SK-N-SH treated with all-trans-retinoic acid at 6 μM for 48 hours (cell line): ENCODE measurements at regions not wholly inside any gene's neighbourhood (a gene's known extent, or its start where the extent isn't known, plus 50 kb on each side); places are given as distances from the start of the nearest gene placed in this dataset.

Source experiments
- ATAC-seq: fragments of 200-7000 bp; cut with Tn5 transposase; 3 replicates; pipeline ENCODE4 v1.9.1; 2020; ENCODE audit warnings: mild to moderate bottlenecking, moderate library complexity
- ARNTL ChIP-seq: fragments of 450-650 bp; formaldehyde crosslinking; IDR thresholded peaks from 2 replicates; pipeline ENCODE4 v1.5.0; 2020; ENCODE audit warnings: low read depth, mild to moderate bottlenecking, moderate library complexity, borderline replicate concordance
- BACH2 ChIP-seq: fragments of 250-450 bp; sonication (Bioruptor Pico); IDR thresholded peaks from 2 replicates; pipeline ENCODE4 v1.9.0; 2021; ENCODE audit warnings: mild to moderate bottlenecking, borderline replicate concordance
- CREB5 ChIP-seq: fragments of 250-450 bp; sonication (Bioruptor Pico); IDR thresholded peaks from 2 replicates; pipeline ENCODE4 v1.5.1; 2020; ENCODE audit warnings: low read depth, mild to moderate bottlenecking, moderate library complexity
- CSRNP3 ChIP-seq: fragments of 250-450 bp; sonication (Bioruptor Pico); IDR thresholded peaks from 2 replicates; pipeline ENCODE4 v1.5.1; 2021; ENCODE audit warnings: mild to moderate bottlenecking, moderate library complexity
- ESRRG ChIP-seq: fragments of 250-450 bp; sonication (Bioruptor Pico); IDR thresholded peaks from 2 replicates; pipeline ENCODE4 v1.6.1; 2021; ENCODE audit warnings: mild to moderate bottlenecking
- GLIS3 ChIP-seq: fragments of 250-450 bp; sonication (Bioruptor Pico); IDR thresholded peaks from 2 replicates; pipeline ENCODE4 v1.5.0; 2020; ENCODE audit warnings: mild to moderate bottlenecking, moderate library complexity
- ISL1 ChIP-seq: fragments of 250-450 bp; sonication (Bioruptor Pico); IDR thresholded peaks from 2 replicates; pipeline ENCODE4 v2.1.2; 2022; ENCODE audit warnings: mild to moderate bottlenecking, moderate library complexity
- PATZ1 ChIP-seq: fragments of 250-450 bp; sonication (Bioruptor Pico); IDR thresholded peaks from 2 replicates; pipeline ENCODE4 v1.8.0; 2020; ENCODE audit warnings: mild to moderate bottlenecking, moderate library complexity, borderline replicate concordance
- POU6F1 ChIP-seq: fragments of 250-450 bp; sonication (Bioruptor Pico); IDR thresholded peaks from 2 replicates; pipeline ENCODE4 v1.8.0; 2021; ENCODE audit warnings: low read depth, mild to moderate bottlenecking, moderate library complexity, borderline replicate concordance
- RARB ChIP-seq: fragments of 250-450 bp; sonication (Bioruptor Pico); IDR thresholded peaks from 2 replicates; pipeline ENCODE4 v1.8.0; 2021; ENCODE audit warnings: mild to moderate bottlenecking, moderate library complexity
- SNAI2 ChIP-seq: fragments of 250-450 bp; sonication (Bioruptor Pico); IDR thresholded peaks from 2 replicates; pipeline ENCODE4 v1.5.0; 2020; ENCODE audit warnings: mild to moderate bottlenecking, moderate library complexity
- TSHZ2 ChIP-seq: fragments of 250-450 bp; sonication (Bioruptor Pico); IDR thresholded peaks from 2 replicates; pipeline ENCODE4 v1.5.0; 2020; ENCODE audit warnings: mild to moderate bottlenecking, moderate library complexity
- ZC3H10 ChIP-seq: fragments of 250-450 bp; sonication (Bioruptor Pico); IDR thresholded peaks from 2 replicates; pipeline ENCODE4 v1.5.1; 2021; ENCODE audit warnings: mild to moderate bottlenecking, moderate library complexity
- ZFP30 ChIP-seq: fragments of 450-650 bp; formaldehyde crosslinking; IDR thresholded peaks from 2 replicates; pipeline ENCODE4 v1.5.0; 2022; ENCODE audit warnings: mild to moderate bottlenecking, moderate library complexity
- ZNF565 ChIP-seq: fragments of 450-650 bp; formaldehyde crosslinking; conservative IDR thresholded peaks from 2 replicates; pipeline ENCODE4 v1.5.0; 2020; ENCODE audit warnings: low read depth, mild to moderate bottlenecking, moderate library complexity
- ZNF70 ChIP-seq: fragments of 450-650 bp; formaldehyde crosslinking; IDR thresholded peaks from 2 replicates; pipeline ENCODE4 v1.5.0; 2020; ENCODE audit warnings: mild to moderate bottlenecking, moderate library complexity
- ZNF8 ChIP-seq: fragments of 450-650 bp; formaldehyde crosslinking; IDR thresholded peaks from 2 replicates; pipeline ENCODE4 v1.5.0; 2020; ENCODE audit warnings: mild to moderate bottlenecking, moderate library complexity

- no peak for ATAC-seq
- TF ChIP-seq CSRNP3 (CRISPR knock-in tag) (no peak), ARNTL (CRISPR knock-in tag) (no peak), BACH2 (CRISPR knock-in tag) (no peak), GLIS3 (CRISPR knock-in tag) (no peak), PATZ1 (CRISPR knock-in tag) (no peak), ZC3H10 (CRISPR knock-in tag) (no peak), SNAI2 (CRISPR knock-in tag) (no peak), RARB (CRISPR knock-in tag) (no peak), ZNF565 (no peak)
These were observed 192.1 kb downstream of the PPARGC1A start for GRCh38 chr4:23697722-23698121.

- no peak for ATAC-seq
- no peak for TF ChIP-seq ZNF70 (CRISPR knock-in tag)
- TF ChIP-seq PATZ1 (CRISPR knock-in tag) = no peak
- no peak for TF ChIP-seq ZFP30 (CRISPR knock-in tag)
- no peak for TF ChIP-seq ESRRG (CRISPR knock-in tag)
- no peak for TF ChIP-seq ISL1
These were observed 192.8 kb downstream of the PPARGC1A start for GRCh38 chr4:23697001-23697528.

GRCh38 chr4:23686169-23686897, 203.5 kb downstream of the PPARGC1A start:
- TF ChIP-seq CSRNP3 (CRISPR knock-in tag) (no peak), ARNTL (CRISPR knock-in tag) (no peak), TSHZ2 (CRISPR knock-in tag) (no peak), RARB (CRISPR knock-in tag) (no peak), ZNF8 (CRISPR knock-in tag) (no peak), POU6F1 (no peak), CREB5 (no peak)
- no peak for ATAC-seq
